ENCODE measurements at regions not wholly inside any gene's neighbourhood (a gene's known extent, or its start where the extent isn't known, plus 50 kb on each side); places are given as distances from the start of the nearest gene placed in this dataset.

- TF ChIP-seq CTCF (IDR thresholded peaks at IDR 0.05) (no peak), POLR2A (IDR thresholded peaks at IDR 0.05) (no peak)
These were observed 107.6 kb upstream of the OTOS start for GRCh38 chr2:240247868-240248720.
